Mesodermal cell (in vitro differentiated cells): ENCODE measurements at regions not wholly inside any gene's neighbourhood (a gene's known extent, or its start where the extent isn't known, plus 50 kb on each side); places are given as distances from the start of the nearest gene placed in this dataset.
"Not testable (repeated sequence)": the region's sequence is repeated elsewhere in the genome, so short reads cannot be mapped to it uniquely, and the experiment has no call there.

Experiments
- H3K27ac ChIP-seq: 2 replicates; pipeline ENCODE4 v1.7.0; 2013; ENCODE audit warnings: mild to moderate bottlenecking, low read depth, low read length, moderate library complexity; ENCODE audit not compliant: severe bottlenecking
- H3K36me3 ChIP-seq: 2 replicates; pipeline ENCODE4 v1.7.1; 2013; ENCODE audit warnings: mild to moderate bottlenecking, low read length, moderate library complexity; ENCODE audit not compliant: control insufficient read depth, insufficient read depth
- H3K4me1 ChIP-seq: one replicate; pipeline ENCODE4 v1.7.1; 2013; ENCODE audit warnings: mild to moderate bottlenecking, low read length; ENCODE audit not compliant: insufficient read depth, control insufficient read depth, poor library complexity, severe bottlenecking
- H3K4me3 ChIP-seq: 2 replicates; pipeline ENCODE4 v1.7.0; 2013; ENCODE audit warnings: low read length, control low read depth, mild to moderate bottlenecking; ENCODE audit not compliant: insufficient read depth, poor library complexity, severe bottlenecking; ENCODE audit errors: extremely low read depth
- H3K9me3 ChIP-seq: 2 replicates; pipeline ENCODE4 v1.7.1; 2013; ENCODE audit warnings: mild to moderate bottlenecking, low read length, moderate library complexity; ENCODE audit not compliant: control insufficient read depth
- WGBS, 2 experiments: methylation state at CpG; one replicate each; pipeline ENCODE4 v1.1.5; 2013; ENCODE audit warnings: missing lambda C conversion rate in 2 of 2; ENCODE audit not compliant: insufficient coverage in 2 of 2; 5-methylcytosine and 5-hydroxymethylcytosine counted together

GRCh38 chr4:140236654-140237169 lies 82.7 kb upstream of the MAML3 start:
- Histone ChIP-seq H3K4me3 (no peak overlapping the region), H3K36me3 (no peaks in the 10 kb centered on the region), H3K9me3 (no peaks in the 10 kb centered on the region), H3K27ac (peak overlapping the region; percentile 80), H3K4me1 (peaks cover 15% of the 10 kb centered on the region)
- WGBS, 2 experiments = 79 to 90% methylated on average over 3 of the region's 9 CpGs

GRCh38 chr4:140234697-140235060 lies 80.7 kb upstream of the MAML3 start:
- Histone ChIP-seq H3K27ac (no peak overlapping the region), H3K36me3 (no peaks in the 10 kb centered on the region), H3K4me1 (peaks cover 15% of the 10 kb centered on the region), H3K9me3 (no peaks in the 10 kb centered on the region), H3K4me3 (no peak overlapping the region)
- no CpG with 5 or more reads among the region's 3 CpGs for WGBS, 2 experiments

- Histone ChIP-seq H3K9me3 (no peaks in the 10 kb centered on the region), H3K36me3 (no peaks in the 10 kb centered on the region), H3K27ac (no peak overlapping the region), H3K4me3 (no peak overlapping the region), H3K4me1 (peaks cover 17% of the 10 kb centered on the region)
- WGBS, 2 experiments = 83 to 95% methylated on average over 5 to 6 of the region's 6 CpGs
These were observed 80.1 kb upstream of the MAML3 start for GRCh38 chr4:140233791-140234696.

GRCh38 chr4:140229881-140230280 lies 75.9 kb upstream of the MAML3 start:
- Histone ChIP-seq H3K4me1 (peaks cover 4% of the 10 kb centered on the region), H3K9me3 (no peaks in the 10 kb centered on the region), H3K27ac (no peak overlapping the region), H3K36me3 (no peaks in the 10 kb centered on the region), H3K4me3 (no peak overlapping the region)
- WGBS, 2 experiments = 100% methylated on average over 1 of the region's 3 CpGs; no CpG with 5 or more reads in 1 of the 2 experiments

- Histone ChIP-seq H3K9me3 (no peaks in the 10 kb centered on the region), H3K27ac (no peak overlapping the region), H3K4me3 (no peak overlapping the region), H3K4me1 (peaks cover 4% of the 10 kb centered on the region), H3K36me3 (no peaks in the 10 kb centered on the region)
- 86 to 100% methylated on average over 1 of the region's 1 CpG for WGBS, 2 experiments
These were observed 73.3 kb upstream of the MAML3 start for GRCh38 chr4:140227286-140227685.

GRCh38 chr4:140223056-140223810 lies 69.2 kb upstream of the MAML3 start:
- no peaks in the 10 kb centered on the region for H3K36me3 ChIP-seq
- no peak overlapping the region for H3K4me3 ChIP-seq
- no peaks in the 10 kb centered on the region for H3K4me1 ChIP-seq
- H3K9me3 ChIP-seq = no peaks in the 10 kb centered on the region
- H3K27ac ChIP-seq = no peak overlapping the region
- 96 to 97% methylated on average over 5 to 6 of the region's 8 CpGs for WGBS, 2 experiments

- Histone ChIP-seq H3K36me3 (no peaks in the 10 kb centered on the region), H3K27ac (no peak overlapping the region), H3K4me3 (no peak overlapping the region), H3K4me1 (no peaks in the 10 kb centered on the region), H3K9me3 (no peaks in the 10 kb centered on the region)
These were observed 68.2 kb upstream of the MAML3 start for GRCh38 chr4:140222171-140222570.

- no peak overlapping the region for H3K27ac ChIP-seq
These were observed 66.1 kb upstream of the MAML3 start for GRCh38 chr4:140220058-140220457.

GRCh38 chr4:140219567-140219966 lies 65.6 kb upstream of the MAML3 start:
- Histone ChIP-seq H3K27ac (no peak overlapping the region), H3K9me3 (no peaks in the 10 kb centered on the region), H3K4me3 (no peak overlapping the region), H3K36me3 (no peaks in the 10 kb centered on the region), H3K4me1 (no peaks in the 10 kb centered on the region)
- WGBS, 2 experiments = 55 to 60% methylated on average over 1 to 2 of the region's 2 CpGs

More at GRCh38 chr4:140220058-140220457, 66.1 kb upstream of the MAML3 start:
- Histone ChIP-seq H3K9me3 (no peaks in the 10 kb centered on the region), H3K4me3 (no peak overlapping the region), H3K36me3 (no peaks in the 10 kb centered on the region), H3K4me1 (no peaks in the 10 kb centered on the region)
- WGBS, 2 experiments = 82 to 88% methylated on average over 2 of the region's 2 CpGs

- H3K4me1 ChIP-seq, H3K4me3 ChIP-seq, H3K9me3 ChIP-seq, H3K36me3 ChIP-seq, H3K27ac ChIP-seq: not testable (repeated sequence)
- WGBS, 2 experiments = 27 to 53% methylated on average over 3 to 5 of the region's 5 CpGs
These were observed 65.1 kb upstream of the MAML3 start for GRCh38 chr4:140219070-140219469.
